ENCODE measurements at regions not wholly inside any gene's neighbourhood (a gene's known extent, or its start where the extent isn't known, plus 50 kb on each side); places are given as distances from the start of the nearest gene placed in this dataset.

- DNase-seq (ENCODE audit: low read depth, low spot score), result no peak
These were observed 477.8 kb upstream of the DAB2 start for GRCh38 chr5:39902626-39903025.

DNA sequence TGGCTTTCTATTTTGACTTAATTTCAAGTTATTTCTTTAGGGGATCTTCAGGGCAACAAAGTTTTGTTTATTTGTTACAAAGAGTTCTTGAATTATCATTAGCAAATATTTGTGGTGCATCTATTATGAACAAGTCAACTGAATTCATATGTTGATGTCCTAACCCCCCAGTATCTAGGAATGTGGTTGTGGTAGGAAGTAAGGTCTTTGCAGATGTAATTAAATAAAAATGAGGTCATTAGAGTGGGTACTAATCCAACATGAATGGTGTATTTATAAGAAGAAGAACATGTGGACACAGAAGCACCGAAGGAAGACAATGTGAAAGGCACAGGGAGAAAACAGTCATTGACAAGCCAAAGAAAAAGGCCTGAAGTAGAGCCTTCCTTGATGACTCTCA, 474.0 kb upstream of the DAB2 start:
- DNase-seq (ENCODE audit: low read depth, low spot score), result no peak

DNA sequence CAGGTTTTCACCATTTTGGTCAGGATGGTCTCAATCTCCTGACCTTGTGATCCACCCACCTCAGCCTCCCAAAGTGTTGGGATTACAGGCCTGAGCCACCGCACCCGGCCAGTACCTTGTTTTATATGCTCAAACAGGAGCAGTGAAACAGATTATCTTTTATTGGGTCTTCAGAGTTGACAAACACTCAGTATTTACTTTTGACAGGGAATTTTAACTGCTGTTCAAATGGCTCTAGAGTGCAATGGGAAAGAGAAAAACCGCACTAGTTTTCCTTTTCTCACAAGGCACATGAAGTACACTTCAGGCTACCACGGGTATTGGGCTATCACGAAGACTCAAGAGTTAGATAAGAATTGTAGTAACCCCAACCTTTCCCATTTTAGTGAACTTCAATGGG, 471.9 kb upstream of the DAB2 start:
- no peak for DNase-seq (ENCODE audit: low read depth, low spot score)

DNA sequence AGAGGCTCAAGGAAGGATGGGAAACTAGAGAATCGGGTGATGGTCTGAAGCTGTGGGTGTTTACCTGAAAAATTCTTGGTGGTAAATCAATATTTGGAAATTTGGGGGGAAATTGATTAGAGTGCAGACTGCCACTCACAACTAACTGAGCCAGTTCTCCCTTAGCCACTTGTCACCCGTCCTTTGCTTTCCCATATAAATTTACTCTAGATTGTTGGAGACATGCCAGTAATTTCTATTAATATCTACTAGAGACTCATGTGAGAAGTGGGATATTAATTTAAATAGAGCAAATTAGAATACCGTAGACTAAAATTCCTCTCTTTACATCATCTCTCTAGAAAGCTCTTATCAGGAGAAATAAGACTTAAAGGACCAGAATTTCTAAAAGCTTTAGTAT, 471.3 kb upstream of the DAB2 start:
- DNase-seq (ENCODE audit: low read depth, low spot score), result no peak

DNA sequence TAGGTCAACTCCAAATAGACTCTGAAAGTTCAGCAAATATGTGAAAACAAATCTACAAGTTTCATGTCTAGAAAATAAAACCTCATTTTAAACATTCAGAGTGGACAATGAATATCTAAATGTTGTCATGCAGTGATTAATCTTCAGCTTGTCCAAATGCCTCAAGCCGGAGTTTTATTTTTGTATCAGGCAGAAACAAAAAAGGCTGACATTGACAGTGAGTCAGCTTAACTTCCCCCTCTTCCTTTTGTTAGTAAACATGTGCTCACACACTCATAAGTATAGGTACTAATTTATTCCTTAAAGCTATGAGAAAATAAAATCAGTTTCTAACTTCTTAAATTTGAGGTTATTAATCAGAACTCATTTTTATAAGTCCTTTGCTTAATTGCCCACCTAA, 467.9 kb upstream of the DAB2 start:
- DNase-seq (ENCODE audit: low read depth, low spot score), result no peak

GRCh38 chr5:39891376-39891775, 466.6 kb upstream of the DAB2 start:
- no peak for DNase-seq (ENCODE audit: low read depth, low spot score)

- DNase-seq (ENCODE audit: low read depth, low spot score), result no peak
These were observed 456.2 kb upstream of the DAB2 start for GRCh38 chr5:39880985-39881384.

GRCh38 chr5:39877479-39877878, 452.7 kb upstream of the DAB2 start:
- DNase-seq (ENCODE audit: low read depth, low spot score), result no peak

DNA sequence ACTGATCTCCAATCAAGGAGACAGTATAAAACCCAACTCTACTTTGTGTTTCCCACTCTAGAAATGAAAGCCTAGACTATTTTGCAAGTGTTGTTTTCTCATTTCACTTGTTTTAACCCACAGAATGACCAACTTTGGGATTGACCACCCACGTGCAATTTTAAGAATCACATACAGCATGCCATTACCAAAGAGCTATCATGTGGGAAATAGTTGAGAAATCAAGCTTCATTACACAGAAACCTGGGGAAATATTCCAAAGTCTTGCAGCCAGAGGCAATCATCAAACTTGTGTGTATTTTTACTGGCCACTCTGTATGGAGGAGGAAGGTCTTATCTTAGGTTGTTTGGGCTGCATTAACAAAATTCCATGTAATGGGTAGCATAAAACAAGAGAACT, 451.4 kb upstream of the DAB2 start:
- no peak for DNase-seq (ENCODE audit: low read depth, low spot score)

- no peak for DNase-seq (ENCODE audit: low read depth, low spot score)
These were observed 445.4 kb upstream of the DAB2 start for GRCh38 chr5:39870137-39870536.

DNA sequence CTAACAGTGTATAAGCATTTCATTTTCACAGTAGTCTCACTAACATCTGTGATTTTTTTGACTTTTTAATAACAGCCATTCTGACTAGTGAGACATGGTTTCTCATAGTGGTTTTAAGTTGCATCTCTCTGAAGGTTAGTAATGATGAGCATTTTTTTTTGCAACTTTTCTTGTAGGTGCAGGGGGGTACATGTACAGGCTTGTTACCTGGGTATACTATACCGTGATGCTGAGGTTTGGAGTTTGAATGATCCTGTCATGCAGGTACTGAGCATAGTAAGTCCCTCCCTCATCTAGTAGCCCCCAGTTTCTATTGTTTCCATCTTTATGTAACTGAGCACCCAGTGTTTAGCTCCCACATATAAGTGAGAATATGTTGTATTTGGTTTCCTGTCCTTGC, 444.6 kb upstream of the DAB2 start:
- DNase-seq (ENCODE audit: low read depth, low spot score), result no peak

GRCh38 chr5:39867923-39868322, 443.1 kb upstream of the DAB2 start:
- DNase-seq (ENCODE audit: low read depth, low spot score), result no peak

GRCh38 chr5:39863926-39864552, 439.3 kb upstream of the DAB2 start:
- no peak for DNase-seq (ENCODE audit: low read depth, low spot score)

DNA sequence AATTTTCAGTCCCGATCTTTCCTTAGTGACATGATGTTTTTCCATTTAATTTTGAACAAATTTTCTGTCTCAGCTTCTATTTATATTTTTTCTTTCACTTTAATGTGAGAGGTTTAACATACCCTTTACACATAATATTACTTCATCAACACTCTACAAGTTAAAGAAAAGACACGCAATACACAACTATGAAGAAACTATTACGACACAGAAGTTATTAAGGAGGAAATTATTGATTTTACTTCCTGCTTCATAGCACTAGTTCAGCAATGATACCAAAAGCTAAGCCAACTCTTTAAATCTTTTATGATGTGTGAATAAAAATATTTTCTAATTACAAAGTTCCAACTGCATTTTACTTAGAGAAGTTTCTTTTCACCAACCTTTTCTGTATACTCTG, 432.3 kb upstream of the DAB2 start:
- no peak for DNase-seq (ENCODE audit: low read depth, low spot score)

- no peak for DNase-seq (ENCODE audit: low read depth, low spot score)
These were observed 430.1 kb upstream of the DAB2 start for GRCh38 chr5:39854771-39855410.

GRCh38 chr5:39850291-39850690, 425.5 kb upstream of the DAB2 start:
- DNase-seq (ENCODE audit: low read depth, low spot score), result no peak

DNA sequence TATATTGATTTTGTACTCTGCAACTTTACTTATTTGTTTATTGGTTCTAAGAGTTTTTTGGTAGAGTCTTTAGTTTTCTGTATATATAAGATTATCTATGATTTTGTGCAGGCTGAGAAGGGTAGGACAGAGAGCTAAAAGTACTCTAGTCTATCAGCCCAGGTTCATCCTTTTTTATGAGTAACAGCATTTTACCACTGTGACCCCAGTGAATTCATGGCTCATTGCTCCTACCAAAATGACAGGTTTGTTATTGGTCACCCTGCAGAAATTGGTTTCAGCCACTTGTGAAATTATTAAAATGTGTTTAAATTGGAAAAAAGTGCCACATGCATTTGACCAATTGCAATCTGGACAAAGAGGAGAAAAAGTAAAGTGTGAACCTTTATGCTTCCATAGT, 421.4 kb upstream of the DAB2 start:
- DNase-seq (ENCODE audit: low read depth, low spot score), result no peak

DNA sequence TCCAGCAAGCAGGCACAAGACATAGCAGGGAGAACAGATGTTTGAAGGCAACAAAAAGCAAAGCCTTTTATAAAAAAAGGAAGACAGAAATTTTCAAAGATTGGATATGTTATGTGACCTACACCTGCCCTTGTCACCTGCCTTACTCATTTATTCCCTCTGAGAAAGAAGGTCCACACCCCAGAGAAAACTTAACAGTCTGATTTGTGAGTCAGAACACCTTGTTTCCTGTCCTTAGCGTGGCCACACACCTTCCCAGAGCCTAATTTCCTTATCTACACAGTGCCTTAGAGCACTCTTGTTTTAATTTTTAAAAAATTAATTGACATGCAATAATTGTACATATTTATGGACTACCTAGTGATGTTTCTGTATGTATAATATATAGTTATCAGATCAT, 419.0 kb upstream of the DAB2 start:
- DNase-seq (ENCODE audit: low read depth, low spot score), result no peak

DNA sequence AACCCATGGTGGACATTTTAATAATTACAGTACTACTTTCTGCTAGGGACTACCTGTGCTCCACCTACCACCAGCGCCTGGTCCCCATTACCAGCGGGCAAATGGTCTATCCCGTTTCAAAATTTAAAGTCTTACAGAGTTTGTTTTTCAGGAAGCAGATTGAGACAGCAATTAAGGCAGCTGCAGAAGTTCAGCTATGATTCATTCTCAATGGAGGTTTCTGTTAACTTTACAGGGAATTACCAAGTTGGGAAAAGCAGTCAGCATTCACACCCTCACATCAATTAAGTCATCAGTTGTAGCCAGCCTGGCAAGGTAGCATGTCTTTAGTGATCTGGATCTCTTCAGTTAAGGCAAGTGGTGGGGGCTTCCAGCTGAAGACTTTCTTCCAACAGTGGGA, 410.6 kb upstream of the DAB2 start:
- no peak for DNase-seq (ENCODE audit: low read depth, low spot score)

- DNase-seq (ENCODE audit: low read depth, low spot score), result no peak
These were observed 404.7 kb upstream of the DAB2 start for GRCh38 chr5:39829441-39829840.

GRCh38 chr5:39826051-39826450, 401.3 kb upstream of the DAB2 start:
- no peak for DNase-seq (ENCODE audit: low read depth, low spot score)

DNA sequence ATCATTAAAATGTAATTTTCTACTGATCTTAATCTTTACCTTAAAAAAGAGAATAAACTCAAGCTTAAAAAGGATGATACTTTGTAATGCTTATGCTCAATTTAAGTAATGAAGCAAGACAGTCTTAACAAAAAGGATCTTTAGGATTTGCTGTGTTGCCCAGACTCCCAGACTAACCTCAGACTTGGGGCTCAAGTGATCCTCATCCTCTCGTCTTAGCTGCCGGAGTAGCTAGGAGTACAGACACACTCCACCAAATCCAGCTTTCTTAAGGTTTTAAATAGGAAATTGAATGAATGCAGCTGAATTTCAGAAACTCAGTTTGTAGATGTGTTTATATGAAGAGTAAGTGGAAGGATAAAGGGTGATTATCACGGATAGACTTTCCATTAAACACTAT, 400.5 kb upstream of the DAB2 start:
- DNase-seq (ENCODE audit: low read depth, low spot score), result no peak

- no peak for DNase-seq (ENCODE audit: low read depth, low spot score)
These were observed 397.2 kb upstream of the DAB2 start for GRCh38 chr5:39822020-39822419.

GRCh38 chr5:39816866-39817265, 392.1 kb upstream of the DAB2 start:
- DNase-seq (ENCODE audit: low read depth, low spot score), result no peak
